ENCODE measurements at regions not wholly inside any gene's neighbourhood (a gene's known extent, or its start where the extent isn't known, plus 50 kb on each side); places are given as distances from the start of the nearest gene placed in this dataset.

GRCh38 chr4:162457071-162457865 is 293.5 kb upstream of the FSTL5 start:
- DNase-seq = no peak

GRCh38 chr4:162456106-162456505 is 292.3 kb upstream of the FSTL5 start:
- DNase-seq = no peak

- no peak for DNase-seq
Measured at GRCh38 chr4:162450531-162451035, 286.8 kb upstream of the FSTL5 start.

GRCh38 chr4:162443510-162443909 is 279.7 kb upstream of the FSTL5 start:
- no peak for DNase-seq

GRCh38 chr4:162442128-162442527 is 278.3 kb upstream of the FSTL5 start:
- no peak for DNase-seq

GRCh38 chr4:162422312-162422711 is 258.5 kb upstream of the FSTL5 start:
- no peak for DNase-seq

GRCh38 chr4:162410854-162411253 is 247.1 kb upstream of the FSTL5 start:
- DNase-seq = no peak

GRCh38 chr4:162409048-162409447 is 245.2 kb upstream of the FSTL5 start:
- no peak for DNase-seq

- DNase-seq = no peak
Measured at GRCh38 chr4:162408309-162408708, 244.5 kb upstream of the FSTL5 start.

- no peak for DNase-seq
Measured at GRCh38 chr4:162406637-162407365, 243.0 kb upstream of the FSTL5 start.

- DNase-seq = no peak
Measured at GRCh38 chr4:162403932-162404331, 240.1 kb upstream of the FSTL5 start.

- no peak for DNase-seq
Measured at GRCh38 chr4:162403419-162403818, 239.6 kb upstream of the FSTL5 start.

- no peak for DNase-seq
Measured at GRCh38 chr4:162401021-162401420, 237.2 kb upstream of the FSTL5 start.

GRCh38 chr4:162392946-162393345 is 229.1 kb upstream of the FSTL5 start:
- no peak for DNase-seq

- DNase-seq = no peak
Measured at GRCh38 chr4:162366146-162366545, 202.3 kb upstream of the FSTL5 start.

GRCh38 chr4:162364651-162365050 is 200.9 kb upstream of the FSTL5 start:
- no peak for DNase-seq

GRCh38 chr4:162360369-162361149 is 196.8 kb upstream of the FSTL5 start:
- DNase-seq = no peak

GRCh38 chr4:162356181-162356580 is 192.4 kb upstream of the FSTL5 start:
- no peak for DNase-seq

- no peak for DNase-seq
Measured at GRCh38 chr4:162352580-162353107, 188.8 kb upstream of the FSTL5 start.

- DNase-seq = no peak
Measured at GRCh38 chr4:162350331-162350730, 186.5 kb upstream of the FSTL5 start.

GRCh38 chr4:162349395-162349794 is 185.6 kb upstream of the FSTL5 start:
- DNase-seq = no peak

GRCh38 chr4:162347842-162348213 is 184.0 kb upstream of the FSTL5 start:
- DNase-seq = no peak

- DNase-seq = no peak
Measured at GRCh38 chr4:162347156-162347841, 183.5 kb upstream of the FSTL5 start.

All from stimulated activated CD4-positive, alpha-beta T cell treated with anti-CD3 and anti-CD28 coated beads, Interleukin-2, amount 100 ng/mL, for 24 hours (primary cell).